ENCODE measurements at regions not wholly inside any gene's neighbourhood (a gene's known extent, or its start where the extent isn't known, plus 50 kb on each side); places are given as distances from the start of the nearest gene placed in this dataset.

- ChIA-PET POLR2A (ENCODE audit: low non-redundant PET) (no interaction called here), CTCF (no interaction called here)
- DNase-seq (ENCODE audit: low spot score), result no peak
- H3K36me3 ChIP-seq (ENCODE audit: insufficient read depth, low read length, poor library complexity, severe bottlenecking), result no peaks in the 10 kb centered on the region
- no peaks in the 10 kb centered on the region for H3K27me3 ChIP-seq (replicated peaks; ENCODE audit: insufficient read depth, low read depth, low read length, poor library complexity)
- no peaks in the 10 kb centered on the region for H3K4me1 ChIP-seq (ENCODE audit: insufficient read depth, low read length, poor library complexity, severe bottlenecking)
- no peak overlapping the region for H3K4me3 ChIP-seq (ENCODE audit: low read depth, low read length, poor library complexity, severe bottlenecking)
- H3K27ac ChIP-seq (ENCODE audit: low read depth, low read length, poor library complexity, severe bottlenecking), result no peak overlapping the region
- H3K9me3 ChIP-seq (ENCODE audit: low read depth, low read length, poor library complexity, severe bottlenecking), result no peaks in the 10 kb centered on the region
- intact Hi-C loops (cut with micrococcal nuclease; ENCODE audit: unreplicated experiment), result no loop called here
- TF ChIP-seq EZH2 (IDR thresholded peaks at IDR 0.05; ENCODE audit: borderline replicate concordance, low read depth, low read length, poor library complexity, severe bottlenecking), result no peak
- TF ChIP-seq, protein P1, sequence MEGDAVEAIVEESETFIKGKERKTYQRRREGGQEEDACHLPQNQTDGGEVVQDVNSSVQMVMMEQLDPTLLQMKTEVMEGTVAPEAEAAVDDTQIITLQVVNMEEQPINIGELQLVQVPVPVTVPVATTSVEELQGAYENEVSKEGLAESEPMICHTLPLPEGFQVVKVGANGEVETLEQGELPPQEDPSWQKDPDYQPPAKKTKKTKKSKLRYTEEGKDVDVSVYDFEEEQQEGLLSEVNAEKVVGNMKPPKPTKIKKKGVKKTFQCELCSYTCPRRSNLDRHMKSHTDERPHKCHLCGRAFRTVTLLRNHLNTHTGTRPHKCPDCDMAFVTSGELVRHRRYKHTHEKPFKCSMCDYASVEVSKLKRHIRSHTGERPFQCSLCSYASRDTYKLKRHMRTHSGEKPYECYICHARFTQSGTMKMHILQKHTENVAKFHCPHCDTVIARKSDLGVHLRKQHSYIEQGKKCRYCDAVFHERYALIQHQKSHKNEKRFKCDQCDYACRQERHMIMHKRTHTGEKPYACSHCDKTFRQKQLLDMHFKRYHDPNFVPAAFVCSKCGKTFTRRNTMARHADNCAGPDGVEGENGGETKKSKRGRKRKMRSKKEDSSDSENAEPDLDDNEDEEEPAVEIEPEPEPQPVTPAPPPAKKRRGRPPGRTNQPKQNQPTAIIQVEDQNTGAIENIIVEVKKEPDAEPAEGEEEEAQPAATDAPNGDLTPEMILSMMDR (conservative IDR thresholded peaks at IDR 0.05; ENCODE audit: low read depth, low read length), result no peak
- BruUV-seq (replicated peaks), result no TSS peak
These were observed 139.5 kb upstream of the KCNK2 start for GRCh38 chr1:214943054-214943453.

DNA sequence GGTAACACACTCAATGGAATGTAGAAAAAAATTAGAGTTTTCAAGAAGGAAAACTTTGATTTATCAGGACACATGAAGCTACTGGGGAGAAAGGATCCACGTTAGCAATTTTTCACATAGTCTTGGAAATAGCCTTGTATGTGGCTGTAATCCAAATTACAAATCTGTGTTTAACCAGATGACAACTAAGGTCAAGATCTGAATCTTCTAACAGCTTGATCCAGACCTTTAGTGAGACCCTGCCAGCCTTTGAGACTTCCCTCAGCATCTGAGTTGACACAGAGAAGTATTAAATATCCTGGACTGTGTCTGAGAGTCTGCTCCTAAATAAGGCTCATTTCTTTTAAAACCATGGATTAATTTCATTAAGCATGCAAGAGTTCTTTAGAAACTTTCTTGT is 135.9 kb upstream of the KCNK2 start:
- ChIA-PET POLR2A (ENCODE audit: low non-redundant PET) (no interaction called here), CTCF (no interaction called here)
- H3K4me3 ChIP-seq (ENCODE audit: low read depth, low read length, poor library complexity, severe bottlenecking), result no peak overlapping the region
- intact Hi-C loops (cut with micrococcal nuclease; ENCODE audit: unreplicated experiment), result no loop called here
- no peaks in the 10 kb centered on the region for H3K4me1 ChIP-seq (ENCODE audit: insufficient read depth, low read length, poor library complexity, severe bottlenecking)
- no peak for DNase-seq (ENCODE audit: low spot score)
- H3K9me3 ChIP-seq (ENCODE audit: low read depth, low read length, poor library complexity, severe bottlenecking), result no peaks in the 10 kb centered on the region
- H3K27me3 ChIP-seq (replicated peaks; ENCODE audit: insufficient read depth, low read depth, low read length, poor library complexity), result no peaks in the 10 kb centered on the region
- H3K36me3 ChIP-seq (ENCODE audit: insufficient read depth, low read length, poor library complexity, severe bottlenecking), result no peaks in the 10 kb centered on the region
- TF ChIP-seq EZH2 (IDR thresholded peaks at IDR 0.05; ENCODE audit: borderline replicate concordance, low read depth, low read length, poor library complexity, severe bottlenecking), result no peak
- TF ChIP-seq, protein P1 (conservative IDR thresholded peaks at IDR 0.05; ENCODE audit: low read depth, low read length), result no peak
- BruUV-seq (replicated peaks), result no TSS peak
- H3K27ac ChIP-seq (ENCODE audit: low read depth, low read length, poor library complexity, severe bottlenecking), result no peak overlapping the region

DNA sequence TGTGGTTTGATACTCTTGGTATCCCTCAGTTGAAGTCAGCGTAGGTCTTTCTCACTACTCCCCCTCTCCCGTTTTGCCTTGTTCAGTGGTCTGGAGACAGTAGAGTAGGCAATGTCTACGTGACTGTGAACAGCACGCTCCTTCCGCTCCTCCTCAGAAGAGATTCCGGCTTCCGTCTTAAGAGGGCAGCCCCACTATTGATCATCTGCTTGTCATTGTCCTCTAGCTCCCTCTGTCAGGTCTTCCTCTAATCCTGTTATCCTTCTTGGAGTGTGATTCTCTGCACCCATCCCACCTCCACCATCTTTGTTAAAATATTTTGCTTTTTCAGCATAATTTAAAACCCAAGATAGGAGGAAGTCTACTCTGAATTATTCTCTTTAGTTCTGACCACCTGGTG is 129.9 kb upstream of the KCNK2 start:
- H3K4me3 ChIP-seq (ENCODE audit: low read depth, low read length, poor library complexity, severe bottlenecking), result no peak overlapping the region
- intact Hi-C loops (cut with micrococcal nuclease; ENCODE audit: unreplicated experiment), result no loop called here
- H3K27me3 ChIP-seq (replicated peaks; ENCODE audit: insufficient read depth, low read depth, low read length, poor library complexity), result no peaks in the 10 kb centered on the region
- peak; percentile 74 for DNase-seq (ENCODE audit: low spot score)
- no TSS peak for BruUV-seq (replicated peaks)
- H3K4me1 ChIP-seq (ENCODE audit: insufficient read depth, low read length, poor library complexity, severe bottlenecking), result peaks cover 2% of the 10 kb centered on the region
- no peaks in the 10 kb centered on the region for H3K9me3 ChIP-seq (ENCODE audit: low read depth, low read length, poor library complexity, severe bottlenecking)
- TF ChIP-seq EZH2 (IDR thresholded peaks at IDR 0.05; ENCODE audit: borderline replicate concordance, low read depth, low read length, poor library complexity, severe bottlenecking), result no peak
- TF ChIP-seq, protein P1 (conservative IDR thresholded peaks at IDR 0.05; ENCODE audit: low read depth, low read length), result peak; percentile 44; the same call in 1 of the 2 replicates
- ChIA-PET CTCF (no interaction called here), POLR2A (ENCODE audit: low non-redundant PET) (no interaction called here)
- no peak overlapping the region for H3K27ac ChIP-seq (ENCODE audit: low read depth, low read length, poor library complexity, severe bottlenecking)
- no peaks in the 10 kb centered on the region for H3K36me3 ChIP-seq (ENCODE audit: insufficient read depth, low read length, poor library complexity, severe bottlenecking)
